Neural progenitor cell (in vitro differentiated cells): ENCODE measurements at regions not wholly inside any gene's neighbourhood (a gene's known extent, or its start where the extent isn't known, plus 50 kb on each side); places are given as distances from the start of the nearest gene placed in this dataset.

Experiments used
- DNase-seq: peaks from one replicate; pipeline ENCODE4 v3.0.0-alpha.2; 2016; ENCODE audit warnings: low spot score
- H2AFZ ChIP-seq: fragments of 200-600 bp; sonication (generic); replicated peaks from 2 replicates; pipeline ENCODE4 v1.6.1; 2016; ENCODE audit warnings: antibody characterized with exemption
- H3F3A ChIP-seq: fragments of 200-600 bp; sonication (generic); 2 replicates; pipeline ENCODE4 v1.6.1; 2016; ENCODE audit warnings: antibody characterized with exemption, low read depth
- H3K27ac ChIP-seq: fragments of 200-600 bp; sonication (generic); 2 replicates; pipeline ENCODE4 v1.5.1; 2016; ENCODE audit warnings: mild to moderate bottlenecking
- H3K27me3 ChIP-seq: fragments of 200-600 bp; sonication (generic); 2 replicates; pipeline ENCODE4 v1.6.1; 2016; ENCODE audit warnings: mild to moderate bottlenecking, moderate library complexity
- H3K36me3 ChIP-seq: fragments of 200-600 bp; sonication (generic); 2 replicates; pipeline ENCODE4 v1.5.1; 2016
- H3K4me1 ChIP-seq: fragments of 200-600 bp; sonication (generic); 2 replicates; pipeline ENCODE4 v1.6.1; 2016; ENCODE audit warnings: mixed run types
- H3K4me2 ChIP-seq: fragments of 200-600 bp; sonication (generic); 2 replicates; pipeline ENCODE4 v1.6.1; 2016
- H3K4me3 ChIP-seq: fragments of 200-600 bp; sonication (generic); 2 replicates; pipeline ENCODE4 v1.5.1; 2016
- H3K79me2 ChIP-seq: fragments of 200-600 bp; sonication (generic); 2 replicates; pipeline ENCODE4 v1.6.1; 2016; ENCODE audit warnings: low read depth
- H3K9ac ChIP-seq: fragments of 200-600 bp; sonication (generic); 2 replicates; pipeline ENCODE4 v1.6.1; 2016
- H3K9me3 ChIP-seq: fragments of 200-600 bp; sonication (generic); 2 replicates; pipeline ENCODE4 v1.5.1; 2016; ENCODE audit warnings: low read depth
- H4K20me1 ChIP-seq: fragments of 200-600 bp; sonication (generic); 2 replicates; pipeline ENCODE4 v1.6.1; 2016; ENCODE audit warnings: low read depth
- H3K27ac Mint-ChIP-seq: 3 replicates; pipeline ENCODE4 v1.8.0; 2021; ENCODE audit warnings: mixed read lengths
- H3K27me3 Mint-ChIP-seq: 2 replicates; pipeline ENCODE4 v1.8.0; 2022; ENCODE audit warnings: low read depth, mild to moderate bottlenecking, inconsistent platforms, moderate library complexity, mixed read lengths; ENCODE audit not compliant: insufficient read depth
- H3K36me3 Mint-ChIP-seq: 3 replicates; pipeline ENCODE4 v1.8.0; 2021; ENCODE audit warnings: mixed read lengths
- H3K4me1 Mint-ChIP-seq: 3 replicates; pipeline ENCODE4 v1.8.0; 2021; ENCODE audit warnings: mixed read lengths
- H3K4me3 Mint-ChIP-seq: 3 replicates; pipeline ENCODE4 v1.8.0; 2021; ENCODE audit warnings: mild to moderate bottlenecking, moderate library complexity, mixed read lengths
- H3K9me3 Mint-ChIP-seq: 3 replicates; pipeline ENCODE4 v1.8.0; 2020; ENCODE audit warnings: mixed read lengths
- EZH2 ChIP-seq: fragments of 200-600 bp; sonication (generic); IDR thresholded peaks from 2 replicates; pipeline ENCODE4 v1.6.1; 2017; ENCODE audit warnings: antibody characterized with exemption, mild to moderate bottlenecking, moderate library complexity
- EZH2phosphoT487 ChIP-seq: fragments of 200-600 bp; sonication (generic); IDR thresholded peaks from 2 replicates; pipeline ENCODE4 v1.6.1; 2017; ENCODE audit warnings: antibody characterized with exemption
- TF ChIP-seq, protein P1 (sequence below): fragments of 200-600 bp; sonication (generic); IDR thresholded peaks from 2 replicates; pipeline ENCODE4 v1.5.1; 2017; ENCODE audit warnings: antibody characterized with exemption, mild to moderate bottlenecking

DNA sequence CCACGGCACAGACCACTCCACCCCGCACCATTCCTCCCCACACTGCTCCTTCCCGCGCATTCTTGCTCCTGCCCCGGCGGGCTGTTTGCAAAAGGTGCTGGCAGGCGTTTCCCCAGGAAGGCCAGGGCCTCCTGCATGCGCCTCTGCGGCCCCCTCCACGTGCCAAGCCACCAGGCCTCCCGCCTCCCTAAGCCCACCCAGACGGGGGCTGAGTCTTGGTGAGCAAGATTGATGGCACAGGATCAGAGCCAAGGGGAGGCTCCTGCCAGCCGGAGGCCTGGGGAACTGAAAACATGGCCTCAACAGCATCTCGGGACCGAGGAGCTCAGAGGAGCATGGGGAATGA lies 328.3 kb upstream of the DIO3 start:
- Histone ChIP-seq H4K20me1 (no peaks in the 10 kb centered on the region), H3K27me3 (no peaks in the 10 kb centered on the region), H2AFZ (peak overlapping the region; percentile 52), H3K4me3 (no peak overlapping the region), H3K27ac (no peak overlapping the region), H3K36me3 (no peaks in the 10 kb centered on the region), H3K4me2 (no peak overlapping the region), H3K4me1 (peaks cover 21% of the 10 kb centered on the region), H3K9me3 (no peaks in the 10 kb centered on the region), H3K9ac (no peak overlapping the region), H3K79me2 (no peaks in the 10 kb centered on the region), H3F3A (no peaks in the 10 kb centered on the region)
- no peak overlapping the region for H3K4me3 Mint-ChIP-seq
- H3K4me1 Mint-ChIP-seq = peaks cover 32% of the 10 kb centered on the region
- TF ChIP-seq EZH2 = no peak
- TF ChIP-seq EZH2phosphoT487 = no peak
- TF ChIP-seq, protein P1, sequence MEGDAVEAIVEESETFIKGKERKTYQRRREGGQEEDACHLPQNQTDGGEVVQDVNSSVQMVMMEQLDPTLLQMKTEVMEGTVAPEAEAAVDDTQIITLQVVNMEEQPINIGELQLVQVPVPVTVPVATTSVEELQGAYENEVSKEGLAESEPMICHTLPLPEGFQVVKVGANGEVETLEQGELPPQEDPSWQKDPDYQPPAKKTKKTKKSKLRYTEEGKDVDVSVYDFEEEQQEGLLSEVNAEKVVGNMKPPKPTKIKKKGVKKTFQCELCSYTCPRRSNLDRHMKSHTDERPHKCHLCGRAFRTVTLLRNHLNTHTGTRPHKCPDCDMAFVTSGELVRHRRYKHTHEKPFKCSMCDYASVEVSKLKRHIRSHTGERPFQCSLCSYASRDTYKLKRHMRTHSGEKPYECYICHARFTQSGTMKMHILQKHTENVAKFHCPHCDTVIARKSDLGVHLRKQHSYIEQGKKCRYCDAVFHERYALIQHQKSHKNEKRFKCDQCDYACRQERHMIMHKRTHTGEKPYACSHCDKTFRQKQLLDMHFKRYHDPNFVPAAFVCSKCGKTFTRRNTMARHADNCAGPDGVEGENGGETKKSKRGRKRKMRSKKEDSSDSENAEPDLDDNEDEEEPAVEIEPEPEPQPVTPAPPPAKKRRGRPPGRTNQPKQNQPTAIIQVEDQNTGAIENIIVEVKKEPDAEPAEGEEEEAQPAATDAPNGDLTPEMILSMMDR = no peak
- peak overlapping the region; percentile 78 for H3K27ac Mint-ChIP-seq
- peaks cover 2% of the 10 kb centered on the region for H3K27me3 Mint-ChIP-seq
- no peaks in the 10 kb centered on the region for H3K9me3 Mint-ChIP-seq
- H3K36me3 Mint-ChIP-seq = no peaks in the 10 kb centered on the region
- no peak for DNase-seq

DNA sequence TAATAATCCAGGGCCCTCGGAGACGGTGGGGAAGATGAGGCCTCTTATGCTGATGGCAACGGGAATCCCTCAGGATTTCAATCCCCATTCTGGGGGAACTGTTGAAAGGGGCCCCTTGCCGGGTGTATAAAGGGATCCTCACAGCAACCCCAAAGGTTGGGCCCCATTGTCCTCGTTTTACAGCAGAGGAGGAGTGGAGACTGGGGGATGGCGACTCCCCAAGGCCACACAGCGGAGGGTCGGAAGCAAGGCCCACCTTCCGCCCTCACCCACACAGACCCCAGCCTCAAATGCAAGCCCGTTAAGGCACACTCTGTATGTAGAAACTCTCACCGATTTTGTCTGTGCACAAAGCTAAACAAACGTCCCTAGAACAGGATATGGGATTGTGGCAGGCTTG lies 327.9 kb upstream of the DIO3 start:
- peak overlapping the region; percentile 52 for H2AFZ ChIP-seq
- H3K9ac ChIP-seq = no peak overlapping the region
- peaks cover 21% of the 10 kb centered on the region for H3K4me1 ChIP-seq
- H3K4me3 ChIP-seq = no peak overlapping the region
- Mint-ChIP-seq H3K4me1 (peaks cover 32% of the 10 kb centered on the region), H3K36me3 (no peaks in the 10 kb centered on the region), H3K4me3 (no peak overlapping the region), H3K27me3 (peaks cover 2% of the 10 kb centered on the region), H3K27ac (no peak overlapping the region), H3K9me3 (no peaks in the 10 kb centered on the region)
- TF ChIP-seq EZH2 (no peak), EZH2phosphoT487 (no peak)
- TF ChIP-seq, protein P1 = no peak
- no peaks in the 10 kb centered on the region for H3K36me3 ChIP-seq
- no peak overlapping the region for H3K4me2 ChIP-seq
- H3F3A ChIP-seq = no peaks in the 10 kb centered on the region
- H3K79me2 ChIP-seq = no peaks in the 10 kb centered on the region
- H3K27ac ChIP-seq = no peak overlapping the region
- H3K27me3 ChIP-seq = no peaks in the 10 kb centered on the region
- H4K20me1 ChIP-seq = no peaks in the 10 kb centered on the region
- no peak for DNase-seq
- no peaks in the 10 kb centered on the region for H3K9me3 ChIP-seq

DNA sequence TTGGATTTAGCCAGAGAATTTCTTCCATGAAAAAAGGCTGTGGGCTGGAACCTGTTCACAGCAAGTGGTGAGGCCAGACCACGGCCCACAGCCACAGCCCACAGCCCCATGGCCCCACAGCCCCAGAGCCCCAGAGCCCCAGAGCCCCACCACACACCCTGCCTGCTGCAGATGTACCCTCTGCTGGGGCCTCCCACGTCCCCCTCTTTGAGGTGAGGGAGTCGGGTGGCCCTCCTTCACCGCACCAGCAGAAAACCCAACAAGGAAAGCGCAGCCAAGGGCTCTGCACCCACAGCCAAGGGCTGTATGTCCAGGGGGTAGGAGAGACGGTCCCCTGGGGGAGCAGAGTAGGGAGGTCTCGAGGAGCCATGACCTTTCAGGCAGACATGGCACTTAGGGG lies 327.5 kb upstream of the DIO3 start:
- peak overlapping the region; percentile 74 for H3K27ac Mint-ChIP-seq
- no peak overlapping the region for H2AFZ ChIP-seq
- TF ChIP-seq EZH2phosphoT487 (no peak), EZH2 (no peak)
- TF ChIP-seq, protein P1 = no peak
- peaks cover 21% of the 10 kb centered on the region for H3K4me1 ChIP-seq
- no peak for DNase-seq
- no peaks in the 10 kb centered on the region for H3K79me2 ChIP-seq
- H3K9ac ChIP-seq = no peak overlapping the region
- no peaks in the 10 kb centered on the region for H4K20me1 ChIP-seq
- peak overlapping the region; percentile 45 for H3K4me2 ChIP-seq
- H3K36me3 ChIP-seq = no peaks in the 10 kb centered on the region
- no peaks in the 10 kb centered on the region for H3K9me3 Mint-ChIP-seq
- peaks cover 2% of the 10 kb centered on the region for H3K27me3 Mint-ChIP-seq
- H3K36me3 Mint-ChIP-seq = no peaks in the 10 kb centered on the region
- no peak overlapping the region for H3K4me3 ChIP-seq
- peaks cover 32% of the 10 kb centered on the region for H3K4me1 Mint-ChIP-seq
- H3K9me3 ChIP-seq = no peaks in the 10 kb centered on the region
- H3K27me3 ChIP-seq = no peaks in the 10 kb centered on the region
- H3F3A ChIP-seq = no peaks in the 10 kb centered on the region
- H3K4me3 Mint-ChIP-seq = no peak overlapping the region
- no peak overlapping the region for H3K27ac ChIP-seq
